Aorta (tissue), 5 donors: ENCODE measurements at regions not wholly inside any gene's neighbourhood (a gene's known extent, or its start where the extent isn't known, plus 50 kb on each side); places are given as distances from the start of the nearest gene placed in this dataset.

Experiments used
- ATAC-seq: fragments of 200-7000 bp; cut with Tn5 transposase; one replicate; pipeline ENCODE4 v1.9.1; 2022; ENCODE audit warnings: moderate library complexity; ENCODE audit not compliant: low FRiP score
- DNase-seq, 2 donors: peaks; one replicate each; pipeline ENCODE4 v3.0.0-alpha.2; 2020
- H3K27ac ChIP-seq, 2 donors: one replicate each; pipeline ENCODE4 v1.5.1; 2013; ENCODE audit warnings: low read length in 2 of 2, mild to moderate bottlenecking in 2 of 2, moderate library complexity in 2 of 2, control low read depth in 1 of 2, inconsistent platforms in 1 of 2, low read depth in 1 of 2
- H3K27me3 ChIP-seq, 2 donors: one replicate each; pipeline ENCODE4 v1.6.1; 2013; ENCODE audit warnings: control low read depth in 1 of 2, low read length in 1 of 2, mild to moderate bottlenecking in 1 of 2, moderate library complexity in 1 of 2; ENCODE audit not compliant: insufficient read depth in 2 of 2, control insufficient read depth in 1 of 2
- H3K36me3 ChIP-seq, 2 donors: one replicate each; pipeline ENCODE4 v1.6.1; 2013; ENCODE audit warnings: control low read depth in 1 of 2, low read length in 1 of 2, mild to moderate bottlenecking in 1 of 2; ENCODE audit not compliant: insufficient read depth in 2 of 2, control insufficient read depth in 1 of 2
- H3K4me1 ChIP-seq, 2 donors: one replicate each; pipeline ENCODE4 v1.6.1; 2013; ENCODE audit warnings: low read length in 2 of 2, control low read depth in 1 of 2, mild to moderate bottlenecking in 1 of 2, moderate library complexity in 1 of 2; ENCODE audit not compliant: insufficient read depth in 2 of 2, control insufficient read depth in 1 of 2
- H3K4me3 ChIP-seq, 2 donors: one replicate each; pipeline ENCODE4 v1.5.1; 2013; ENCODE audit warnings: low read length in 2 of 2, control low read depth in 1 of 2, mild to moderate bottlenecking in 1 of 2
- H3K9me3 ChIP-seq: one replicate; pipeline ENCODE4 v1.6.1; 2013; ENCODE audit warnings: mild to moderate bottlenecking, low read length; ENCODE audit not compliant: control insufficient read depth
- WGBS, 2 donors: extraction: QIAGEN DNeasy Blood & Tissue Kit; methylation state at CpG; one replicate each; pipeline ENCODE4 v1.1.7; 2013; 5-methylcytosine and 5-hydroxymethylcytosine counted together
- intact Hi-C, 2 donors: fragments of 100-400 bp; cut with DNase I; formaldehyde crosslinking; loops; one replicate each; pipeline versions ENCODE4 v1.14.2 to v1.15.0; 2022
- donor health status: healthy with polysubstance abuse.
- donor health status: Bipolar disorder and iron deficiency.
- donor health status: DM: no; HTN: no; CAD: no.
- donor health status: DM: no; HTN: no; CAD: no.
- donor health status: DM: yes; HTN: yes; CAD: no.

DNA sequence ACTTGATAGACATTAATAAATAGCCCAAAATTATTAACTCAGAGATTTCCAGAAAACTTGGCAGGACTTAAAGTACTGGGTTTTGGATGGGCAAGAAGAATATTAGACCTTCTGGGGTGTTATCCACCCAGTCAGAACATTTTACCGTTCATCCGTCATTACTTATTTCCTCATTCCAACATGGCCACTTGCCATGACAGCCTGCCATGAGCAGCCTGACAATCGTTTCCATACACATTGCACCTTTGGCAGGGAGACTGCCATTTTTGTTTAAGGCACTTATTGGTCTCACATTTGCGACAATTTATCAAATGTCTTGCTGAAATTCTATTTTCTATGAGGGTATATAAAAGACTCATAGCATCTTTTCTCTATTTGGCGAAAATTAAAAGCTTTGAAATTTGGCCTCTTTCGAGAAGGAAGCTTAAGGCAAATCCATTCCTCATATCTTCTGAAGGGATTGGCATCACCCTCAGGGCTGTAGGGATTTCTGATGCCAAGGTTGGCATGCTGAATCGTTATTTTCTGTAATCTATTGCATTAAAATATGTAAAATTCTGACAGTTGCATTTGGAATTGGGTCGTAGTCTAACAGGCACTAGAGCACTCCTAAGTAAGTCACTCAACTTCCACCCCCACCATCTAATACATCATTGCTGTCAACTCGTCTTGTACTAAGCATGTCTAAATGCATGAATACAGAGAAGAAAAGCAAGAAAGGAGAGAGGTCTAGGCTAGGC lies 406.3 kb upstream of the PIK3C3 start:
- H3K36me3 ChIP-seq: no peaks in the 10 kb centered on the region
- no peaks in the 10 kb centered on the region for H3K27me3 ChIP-seq
- intact Hi-C loops: no loop called here
- ATAC-seq (no peak), DNase-seq (no peak)
- H3K4me1 ChIP-seq: peaks cover 0 to 2% of the 10 kb centered on the region in 2 donors
- H3K4me3 ChIP-seq: no peak overlapping the region
- no peak overlapping the region for H3K27ac ChIP-seq
- WGBS, 2 donors: 44 to 48% methylated on average over 9 of the region's 9 CpGs
- H3K9me3 ChIP-seq: peaks cover 1% of the 10 kb centered on the region

DNA sequence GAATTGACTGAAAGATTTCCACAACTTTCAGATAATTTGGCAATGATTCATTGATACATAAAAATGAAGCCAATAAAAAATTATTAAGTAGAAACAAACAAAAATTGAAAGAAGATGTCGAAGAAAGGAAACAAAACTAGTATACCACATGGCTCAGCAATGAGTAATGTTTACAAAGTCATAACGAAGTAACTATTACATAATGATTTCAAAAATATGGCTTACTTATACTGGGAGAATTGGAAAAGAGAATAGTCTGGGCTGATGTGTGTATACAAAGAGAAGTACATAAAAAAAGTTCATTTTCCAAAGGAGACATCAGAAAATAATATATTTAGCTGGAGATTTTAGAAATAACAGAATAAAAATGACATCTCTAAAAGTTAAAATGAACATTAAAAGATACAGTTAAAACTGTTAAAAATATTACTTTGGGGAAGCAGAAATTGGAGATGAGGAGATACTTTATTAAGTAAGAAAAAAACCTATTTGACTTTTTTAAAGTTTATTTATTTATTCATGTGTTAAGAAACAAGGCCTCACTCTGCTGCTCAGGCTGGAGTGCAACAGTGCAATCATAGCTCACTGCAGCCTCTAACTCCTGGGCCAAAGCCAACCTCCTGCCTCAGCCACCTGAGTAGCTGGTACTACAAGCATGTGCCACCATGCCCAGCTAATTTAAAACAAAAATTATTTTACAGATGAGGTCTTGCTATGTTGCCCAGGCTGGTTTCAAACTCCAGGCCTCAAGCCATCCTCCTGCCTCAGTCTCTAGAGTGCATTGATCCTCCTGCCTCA lies 409.7 kb upstream of the PIK3C3 start:
- no peak overlapping the region for H3K4me3 ChIP-seq
- DNase-seq (no peak), ATAC-seq (no peak)
- no peaks in the 10 kb centered on the region for H3K4me1 ChIP-seq
- no peaks in the 10 kb centered on the region for H3K36me3 ChIP-seq
- whole genome bisulfite sequencing, 2 donors: 67 to 69% methylated on average over 2 of the region's 2 CpGs
- no peaks in the 10 kb centered on the region for H3K27me3 ChIP-seq
- H3K9me3 ChIP-seq: peaks cover 1% of the 10 kb centered on the region
- no peak overlapping the region for H3K27ac ChIP-seq
- intact Hi-C loops: no loop called here

GRCh38 chr18:41543815-41544214 lies 411.2 kb upstream of the PIK3C3 start:
- WGBS, 2 donors: 8 to 25% methylated on average over 1 of the region's 1 CpG
- no peak for ATAC-seq
- H3K9me3 ChIP-seq: peaks cover 1% of the 10 kb centered on the region
- H3K27ac ChIP-seq: no peak overlapping the region
- no peaks in the 10 kb centered on the region for H3K36me3 ChIP-seq
- no peak for DNase-seq
- H3K4me3 ChIP-seq: no peak overlapping the region
- intact Hi-C loops: no loop called here
- no peaks in the 10 kb centered on the region for H3K27me3 ChIP-seq
- no peaks in the 10 kb centered on the region for H3K4me1 ChIP-seq

DNA sequence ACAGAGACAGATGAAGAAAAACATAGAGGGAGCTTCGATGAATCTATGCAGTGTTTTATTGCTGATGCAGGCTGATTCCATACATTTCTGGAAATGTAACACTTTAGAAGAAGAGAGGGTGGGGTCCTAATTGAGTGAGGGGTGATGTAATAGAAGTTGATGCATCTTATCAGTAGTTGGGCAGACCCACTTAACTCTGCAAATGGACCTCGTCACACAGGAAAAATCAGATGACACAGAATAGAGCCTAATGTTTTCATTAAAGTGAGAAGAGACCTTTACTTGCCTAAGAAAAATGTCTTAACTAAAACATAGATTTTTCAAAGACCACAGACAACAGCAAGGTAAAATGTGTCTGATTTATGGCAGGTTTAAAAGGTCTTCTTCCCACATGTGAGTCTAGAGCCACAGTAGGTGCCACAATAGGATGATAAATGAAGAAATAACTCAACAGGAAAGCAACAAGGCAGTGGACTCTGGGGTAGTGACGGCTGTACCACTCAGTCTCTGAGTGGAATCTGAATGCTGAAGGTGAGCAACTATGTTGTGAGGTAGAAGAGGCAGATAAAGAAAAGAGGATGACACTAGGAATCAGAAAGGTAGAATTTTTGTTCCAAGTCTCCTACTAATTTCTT lies 414.7 kb upstream of the PIK3C3 start:
- H3K36me3 ChIP-seq: no peaks in the 10 kb centered on the region
- H3K4me1 ChIP-seq: no peaks in the 10 kb centered on the region
- H3K9me3 ChIP-seq: peaks cover 2% of the 10 kb centered on the region
- intact Hi-C loops: no loop called here
- no peak overlapping the region for H3K4me3 ChIP-seq
- ATAC-seq (no peak), DNase-seq (no peak)
- H3K27ac ChIP-seq: no peak overlapping the region
- H3K27me3 ChIP-seq: no peaks in the 10 kb centered on the region
- WGBS, 2 donors: 60 to 68% methylated on average over 3 of the region's 3 CpGs

- ATAC-seq (no peak), DNase-seq (no peak)
- Histone ChIP-seq H3K4me3 (no peak overlapping the region), H3K4me1 (no peaks in the 10 kb centered on the region), H3K27ac (no peak overlapping the region), H3K27me3 (no peaks in the 10 kb centered on the region), H3K9me3 (peaks cover 2% of the 10 kb centered on the region), H3K36me3 (no peaks in the 10 kb centered on the region)
- intact Hi-C loops: loop anchor here in 1 of 2 donors (10.0 kb wide), 1 partner anchor 144 kb away; no protein-coding TSS in a partner anchor
- 88 to 93% methylated on average over 2 of the region's 2 CpGs for WGBS, 2 donors
These were observed 416.3 kb upstream of the PIK3C3 start for GRCh38 chr18:41538751-41539150.

GRCh38 chr18:41537666-41538065 lies 417.4 kb upstream of the PIK3C3 start:
- intact Hi-C loops: loop anchor here in 1 of 2 donors (10.0 kb wide), 1 partner anchor 143 kb away; no protein-coding TSS in a partner anchor
- Histone ChIP-seq H3K4me3 (no peak overlapping the region), H3K27ac (no peak overlapping the region), H3K4me1 (no peaks in the 10 kb centered on the region), H3K9me3 (peaks cover 2% of the 10 kb centered on the region), H3K27me3 (no peaks in the 10 kb centered on the region), H3K36me3 (no peaks in the 10 kb centered on the region)
- WGBS, 2 donors: 8 to 23% methylated on average over 3 of the region's 3 CpGs
- no peak for ATAC-seq
- no peak for DNase-seq

DNA sequence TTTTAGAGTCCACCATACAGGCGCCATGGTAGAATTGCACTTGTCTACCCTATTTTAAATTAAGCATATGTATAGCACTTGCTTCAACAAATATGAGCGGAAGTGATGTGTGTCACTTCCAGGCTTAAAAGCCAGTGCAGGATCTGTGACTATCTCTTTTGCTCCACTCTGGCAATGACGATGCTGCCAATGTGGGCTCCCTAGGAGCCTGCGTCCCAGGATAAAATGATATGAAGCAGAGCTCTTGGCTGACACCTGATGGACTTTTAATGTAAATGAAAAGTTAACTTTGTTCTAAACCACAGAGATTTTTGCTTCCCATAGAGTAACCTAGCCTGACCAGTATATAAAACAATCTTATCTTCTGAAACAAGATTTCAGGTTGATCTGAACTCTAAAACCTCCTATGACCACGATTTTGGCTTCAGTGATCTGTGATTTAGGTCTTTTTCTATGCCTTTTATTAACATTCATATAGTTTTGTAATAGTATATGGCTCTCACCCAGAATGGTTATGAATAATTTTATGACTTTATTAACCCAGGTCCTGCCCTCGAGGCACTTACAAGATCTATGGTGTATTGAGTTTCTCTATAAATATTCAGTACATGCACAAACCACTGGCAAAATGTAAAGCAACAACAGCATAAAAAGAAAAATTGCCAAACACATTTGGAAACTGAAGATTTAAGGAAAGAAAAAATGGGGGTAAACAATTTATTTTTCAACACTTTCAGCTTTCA lies 422.5 kb upstream of the PIK3C3 start:
- no peaks in the 10 kb centered on the region for H3K4me1 ChIP-seq
- no peak for ATAC-seq
- 49 to 57% methylated on average over 6 of the region's 6 CpGs for WGBS, 2 donors
- no peaks in the 10 kb centered on the region for H3K27me3 ChIP-seq
- no peak overlapping the region for H3K27ac ChIP-seq
- H3K9me3 ChIP-seq: no peaks in the 10 kb centered on the region
- DNase-seq: no peak
- H3K36me3 ChIP-seq: no peaks in the 10 kb centered on the region
- no peak overlapping the region for H3K4me3 ChIP-seq
- intact Hi-C loops: loop anchor here in 1 of 2 donors (10.0 kb wide), 1 partner anchor 138 kb away; no protein-coding TSS in a partner anchor

DNA sequence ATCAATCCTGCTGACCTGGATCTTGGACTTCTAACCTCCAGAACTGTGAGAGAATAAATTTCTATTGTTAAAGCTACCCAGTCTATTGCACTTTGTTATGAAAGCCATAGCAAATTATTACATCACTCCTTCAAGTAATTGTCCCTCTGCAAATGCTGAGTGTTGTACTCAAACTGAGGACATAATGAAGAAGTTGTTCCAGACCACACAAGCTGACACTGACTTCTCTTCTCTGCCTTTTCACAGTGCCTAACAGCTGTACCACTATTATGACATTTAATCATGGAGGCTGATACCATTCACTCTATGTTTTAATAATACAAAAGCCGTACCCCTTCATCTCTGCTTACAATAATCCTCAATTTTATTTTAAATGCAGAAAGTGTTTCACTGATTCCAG lies 424.1 kb upstream of the PIK3C3 start:
- no peak for ATAC-seq
- intact Hi-C loops: loop anchor here in 1 of 2 donors (10.0 kb wide), 1 partner anchor 136 kb away; no protein-coding TSS in a partner anchor
- WGBS, 2 donors: 83 to 93% methylated on average over 1 of the region's 1 CpG
- Histone ChIP-seq H3K4me1 (no peaks in the 10 kb centered on the region), H3K9me3 (no peaks in the 10 kb centered on the region), H3K27me3 (no peaks in the 10 kb centered on the region), H3K4me3 (no peak overlapping the region), H3K27ac (no peak overlapping the region), H3K36me3 (no peaks in the 10 kb centered on the region)
- DNase-seq: no peak
